Neutrophil (primary cell): ENCODE measurements at regions not wholly inside any gene's neighbourhood (a gene's known extent, or its start where the extent isn't known, plus 50 kb on each side); places are given as distances from the start of the nearest gene placed in this dataset.

Source experiments
- H3K27ac ChIP-seq: fragments of 200-600 bp; sonication (generic); 2 replicates; pipeline ENCODE4 v1.5.1; 2016; ENCODE audit warnings: mild to moderate bottlenecking, moderate library complexity
- H3K27me3 ChIP-seq: fragments of 200-600 bp; sonication (generic); 2 replicates; pipeline ENCODE4 v1.6.0; 2016; ENCODE audit warnings: mild to moderate bottlenecking
- H3K36me3 ChIP-seq: fragments of 200-600 bp; sonication (generic); 2 replicates; pipeline ENCODE4 v1.5.1; 2017
- H3K4me1 ChIP-seq, 2 experiments: fragments of 200-600 bp in 1 of 2; sonication (generic) in 1 of 2; 1 replicate in 1 of 2; 2 replicates in 1 of 2; pipeline versions ENCODE4 v1.5.1 to v1.6.1; 2013 to 2016; ENCODE audit warnings: low read depth in 1 of 2, low read length in 1 of 2, mild to moderate bottlenecking in 1 of 2, moderate library complexity in 1 of 2; ENCODE audit not compliant: control insufficient read depth in 1 of 2, insufficient read depth in 1 of 2
- H3K4me3 ChIP-seq, 2 experiments: fragments of 200-600 bp in 1 of 2; sonication (generic) in 1 of 2; 1 replicate in 1 of 2; 2 replicates in 1 of 2; pipeline ENCODE4 v1.5.1; 2013 to 2016; ENCODE audit warnings: low read depth in 1 of 2, low read length in 1 of 2, mild to moderate bottlenecking in 1 of 2, moderate library complexity in 1 of 2
- H3K9me3 ChIP-seq: fragments of 200-600 bp; sonication (generic); 2 replicates; pipeline ENCODE4 v1.5.1; 2016
- CTCF ChIP-seq: fragments of 200-600 bp; sonication (generic); IDR thresholded peaks from 2 replicates; pipeline ENCODE4 v1.5.1; 2016; ENCODE audit warnings: antibody characterized with exemption

DNA sequence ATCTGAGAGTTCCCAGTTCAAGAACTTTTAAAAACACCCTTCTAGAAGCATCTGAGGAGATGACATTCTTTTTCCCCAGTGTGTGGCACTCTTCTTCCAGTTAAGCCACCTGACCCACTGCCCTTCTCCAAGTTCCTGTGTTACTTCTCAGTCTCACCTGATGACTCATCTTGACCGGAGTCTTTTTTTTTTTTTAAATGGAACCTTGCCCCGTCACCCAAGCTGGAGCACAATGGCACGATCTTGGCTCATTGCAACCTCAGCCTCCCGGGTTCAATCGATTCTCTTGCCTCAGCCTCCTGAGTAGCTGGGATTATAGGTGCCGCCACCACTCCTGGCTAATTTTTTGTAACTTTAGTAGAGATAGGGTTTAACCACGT, 224.1 kb upstream of the DAB2 start:
- no peaks in the 10 kb centered on the region for H3K27me3 ChIP-seq
- H3K4me3 ChIP-seq, result no peak overlapping the region
- TF ChIP-seq CTCF, result no peak
- no peaks in the 10 kb centered on the region for H3K4me1 ChIP-seq
- no peak overlapping the region for H3K27ac ChIP-seq
- no peaks in the 10 kb centered on the region for H3K9me3 ChIP-seq
- no peaks in the 10 kb centered on the region for H3K36me3 ChIP-seq

GRCh38 chr5:39648085-39648847, 223.5 kb upstream of the DAB2 start:
- no peak for TF ChIP-seq CTCF
- no peaks in the 10 kb centered on the region for H3K9me3 ChIP-seq

DNA sequence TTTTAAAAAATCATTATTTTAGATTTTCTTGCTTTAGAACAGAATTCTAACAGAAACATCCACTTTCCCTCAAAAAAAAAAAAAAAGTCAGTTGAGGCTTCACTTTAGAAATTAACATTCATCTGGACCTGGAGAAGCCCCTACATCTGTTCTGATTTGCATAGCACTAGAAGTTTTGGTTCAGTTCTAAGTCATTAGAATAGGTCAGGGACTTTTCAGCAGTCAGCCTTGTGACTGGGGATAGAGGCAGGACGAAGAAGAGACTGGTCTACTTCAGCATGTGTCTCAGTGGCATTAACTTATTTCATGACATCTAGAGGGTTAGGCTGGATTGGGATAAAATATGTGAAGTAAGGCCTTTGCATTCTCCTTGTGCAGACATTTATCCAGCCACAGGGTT, 215.8 kb upstream of the DAB2 start:
- no peak overlapping the region for H3K27ac ChIP-seq
- no peak for TF ChIP-seq CTCF
- H3K4me3 ChIP-seq, result no peak overlapping the region
- no peaks in the 10 kb centered on the region for H3K4me1 ChIP-seq
- H3K27me3 ChIP-seq, result no peaks in the 10 kb centered on the region
- H3K36me3 ChIP-seq, result no peaks in the 10 kb centered on the region
- H3K9me3 ChIP-seq, result no peaks in the 10 kb centered on the region

More at GRCh38 chr5:39648085-39648847, 223.5 kb upstream of the DAB2 start:
- Histone ChIP-seq H3K4me1 (no peaks in the 10 kb centered on the region), H3K36me3 (no peaks in the 10 kb centered on the region), H3K27me3 (no peaks in the 10 kb centered on the region), H3K4me3 (no peak overlapping the region), H3K27ac (no peak overlapping the region)

GRCh38 chr5:39639618-39640089, 214.9 kb upstream of the DAB2 start:
- Histone ChIP-seq H3K27ac (no peak overlapping the region), H3K4me1 (no peaks in the 10 kb centered on the region), H3K4me3 (no peak overlapping the region), H3K36me3 (no peaks in the 10 kb centered on the region), H3K9me3 (no peaks in the 10 kb centered on the region), H3K27me3 (no peaks in the 10 kb centered on the region)
- TF ChIP-seq CTCF, result no peak

DNA sequence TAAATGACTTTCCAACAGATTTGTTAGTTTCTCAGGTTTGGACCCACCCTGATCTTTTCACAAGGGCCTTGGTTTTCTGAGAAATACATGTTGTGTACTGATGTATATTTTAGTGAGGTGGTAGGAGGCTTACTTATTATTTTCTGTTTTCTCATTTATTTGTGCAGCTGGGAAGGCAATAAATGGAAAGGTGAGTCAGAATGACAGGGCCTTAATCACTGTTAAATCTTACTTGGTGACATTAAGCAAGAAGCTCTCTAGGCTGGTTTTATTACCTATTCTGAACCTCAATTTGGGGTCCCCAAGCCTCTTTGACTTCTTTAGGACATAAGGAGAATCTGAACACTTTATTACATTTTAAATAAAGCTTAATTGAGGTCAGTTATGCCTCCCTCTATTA, 214.0 kb upstream of the DAB2 start:
- Histone ChIP-seq H3K9me3 (no peaks in the 10 kb centered on the region), H3K4me1 (no peaks in the 10 kb centered on the region), H3K4me3 (no peak overlapping the region), H3K27ac (no peak overlapping the region), H3K36me3 (no peaks in the 10 kb centered on the region), H3K27me3 (no peaks in the 10 kb centered on the region)
- no peak for TF ChIP-seq CTCF
